Upper lobe of left lung (tissue), 4 donors: ENCODE measurements at regions not wholly inside any gene's neighbourhood (a gene's known extent, or its start where the extent isn't known, plus 50 kb on each side); places are given as distances from the start of the nearest gene placed in this dataset.

Source experiments
- EP300 ChIP-seq, 4 donors: sonication (generic); formaldehyde crosslinking; IDR thresholded peaks; one replicate each; pipeline ENCODE4 v1.5.1; 2017; ENCODE audit warnings: antibody characterized with exemption in 4 of 4, control low read depth in 2 of 4
- POLR2A ChIP-seq, 4 donors: fragments of 450-650 bp; IDR thresholded peaks; one replicate each; pipeline ENCODE4 v1.5.1; 2016 to 2017; ENCODE audit warnings: antibody characterized with exemption in 4 of 4, mild to moderate bottlenecking in 2 of 4
- POLR2AphosphoS5 ChIP-seq, 2 donors: sonication (generic); formaldehyde crosslinking; IDR thresholded peaks; one replicate each; pipeline ENCODE4 v1.5.1; 2017; ENCODE audit warnings: antibody characterized with exemption in 2 of 2
- TF ChIP-seq, protein P1 (sequence below), 6 experiments: fragments of 450-650 bp in 4 of 6; fragments of 200-600 bp in 2 of 6; sonication (generic) in 2 of 6; IDR thresholded peaks; one replicate each; pipeline ENCODE4 v1.5.1; 2016 to 2019; ENCODE audit warnings: antibody characterized with exemption in 6 of 6

- no peak for TF ChIP-seq POLR2AphosphoS5 (IDR thresholded peaks at IDR 0.05)
- TF ChIP-seq, protein P1, sequence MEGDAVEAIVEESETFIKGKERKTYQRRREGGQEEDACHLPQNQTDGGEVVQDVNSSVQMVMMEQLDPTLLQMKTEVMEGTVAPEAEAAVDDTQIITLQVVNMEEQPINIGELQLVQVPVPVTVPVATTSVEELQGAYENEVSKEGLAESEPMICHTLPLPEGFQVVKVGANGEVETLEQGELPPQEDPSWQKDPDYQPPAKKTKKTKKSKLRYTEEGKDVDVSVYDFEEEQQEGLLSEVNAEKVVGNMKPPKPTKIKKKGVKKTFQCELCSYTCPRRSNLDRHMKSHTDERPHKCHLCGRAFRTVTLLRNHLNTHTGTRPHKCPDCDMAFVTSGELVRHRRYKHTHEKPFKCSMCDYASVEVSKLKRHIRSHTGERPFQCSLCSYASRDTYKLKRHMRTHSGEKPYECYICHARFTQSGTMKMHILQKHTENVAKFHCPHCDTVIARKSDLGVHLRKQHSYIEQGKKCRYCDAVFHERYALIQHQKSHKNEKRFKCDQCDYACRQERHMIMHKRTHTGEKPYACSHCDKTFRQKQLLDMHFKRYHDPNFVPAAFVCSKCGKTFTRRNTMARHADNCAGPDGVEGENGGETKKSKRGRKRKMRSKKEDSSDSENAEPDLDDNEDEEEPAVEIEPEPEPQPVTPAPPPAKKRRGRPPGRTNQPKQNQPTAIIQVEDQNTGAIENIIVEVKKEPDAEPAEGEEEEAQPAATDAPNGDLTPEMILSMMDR (IDR thresholded peaks at IDR 0.05): no peak
- TF ChIP-seq POLR2A (IDR thresholded peaks at IDR 0.05): no peak
- TF ChIP-seq EP300 (IDR thresholded peaks at IDR 0.05): no peak
These were observed 136.3 kb upstream of the XYLT1 start for GRCh38 chr16:17607075-17607509.
